HEK293T (cell line): ENCODE measurements at regions not wholly inside any gene's neighbourhood (a gene's known extent, or its start where the extent isn't known, plus 50 kb on each side); places are given as distances from the start of the nearest gene placed in this dataset.

Experiments
- ARNT ChIP-seq: fragments of 450-650 bp; IDR thresholded peaks from 2 replicates; pipeline ENCODE4 v1.6.1; 2017; ENCODE audit warnings: mild to moderate bottlenecking
- BHLHE40 ChIP-seq: fragments of 450-650 bp; IDR thresholded peaks from 2 replicates; pipeline ENCODE4 v1.6.1; 2016; ENCODE audit warnings: mild to moderate bottlenecking, moderate library complexity, borderline replicate concordance
- ELF4 ChIP-seq: fragments of 450-650 bp; IDR thresholded peaks from 2 replicates; pipeline ENCODE4 v1.6.1; 2017; ENCODE audit warnings: antibody characterized with exemption
- FOXA1 ChIP-seq: fragments of 450-650 bp; IDR thresholded peaks from 2 replicates; pipeline ENCODE4 v1.6.1; 2016; ENCODE audit warnings: mild to moderate bottlenecking
- FOXK2 ChIP-seq: fragments of 450-650 bp; IDR thresholded peaks from 2 replicates; pipeline ENCODE4 v1.6.1; 2016; ENCODE audit warnings: mild to moderate bottlenecking
- FOXM1 ChIP-seq: fragments of 450-650 bp; IDR thresholded peaks from 2 replicates; pipeline ENCODE4 v1.6.1; 2017; ENCODE audit warnings: mild to moderate bottlenecking, borderline replicate concordance
- HDGF ChIP-seq: fragments of 450-650 bp; IDR thresholded peaks from 2 replicates; pipeline ENCODE4 v1.6.1; 2017; ENCODE audit warnings: antibody characterized with exemption, borderline replicate concordance
- L3MBTL2 ChIP-seq: fragments of 450-650 bp; conservative IDR thresholded peaks from 2 replicates; pipeline ENCODE4 v1.6.1; 2016; ENCODE audit warnings: mild to moderate bottlenecking
- LEF1 ChIP-seq: fragments of 450-650 bp; IDR thresholded peaks from 2 replicates; pipeline ENCODE4 v1.6.1; 2017; ENCODE audit warnings: mild to moderate bottlenecking, borderline replicate concordance
- NFRKB ChIP-seq: fragments of 450-650 bp; IDR thresholded peaks from 2 replicates; pipeline ENCODE4 v1.6.1; 2016; ENCODE audit warnings: mild to moderate bottlenecking, moderate library complexity
- SP1 ChIP-seq: fragments of 450-650 bp; IDR thresholded peaks from 2 replicates; pipeline ENCODE4 v1.6.1; 2017
- SUZ12 ChIP-seq: fragments of 450-650 bp; IDR thresholded peaks from 2 replicates; pipeline ENCODE4 v1.6.1; 2016; ENCODE audit warnings: mild to moderate bottlenecking
- ZNF384 ChIP-seq: fragments of 450-650 bp; IDR thresholded peaks from 2 replicates; pipeline ENCODE4 v1.6.1; 2016

DNA sequence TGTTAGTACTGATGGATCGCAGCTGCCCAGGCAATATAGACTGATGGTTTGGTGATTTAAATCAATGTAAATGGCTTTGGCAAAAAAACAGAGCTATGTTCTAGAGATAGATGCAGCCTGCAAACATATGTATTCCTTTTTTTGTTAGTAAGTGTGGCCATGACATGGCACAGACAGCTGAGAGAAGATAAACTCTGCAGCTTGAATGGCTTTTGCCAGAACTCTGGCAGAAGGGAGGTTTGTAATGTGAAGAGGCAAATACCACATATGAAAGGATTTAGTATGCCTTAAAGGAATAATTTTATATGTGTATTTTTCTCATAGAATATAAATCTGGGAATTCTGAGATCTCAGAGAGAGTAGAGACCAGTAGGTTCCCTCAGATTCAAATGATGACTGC, 340.2 kb upstream of the DMAC1 start:
- TF ChIP-seq SP1 (no peak), SUZ12 (no peak), LEF1 (no peak), HDGF (no peak), FOXK2 (no peak), FOXM1 (no peak), BHLHE40 (no peak), NFRKB (no peak), L3MBTL2 (no peak), ZNF384 (no peak), ARNT (no peak), FOXA1 (no peak), ELF4 (no peak)
